RWPE1 (cell line): ENCODE measurements at regions not wholly inside any gene's neighbourhood (a gene's known extent, or its start where the extent isn't known, plus 50 kb on each side); places are given as distances from the start of the nearest gene placed in this dataset.

Experiments
- CTCF ChIA-PET: fragments of 350-600 bp; sonication (Branson Sonifier 250); formaldehyde crosslinking; extraction: SDS; loops from one replicate; lab custom pipeline; 2021; lab: Yijun Ruan, JAX
- POLR2A ChIA-PET: fragments of 400-600 bp; formaldehyde crosslinking; extraction: SDS; loops from one replicate; lab custom pipeline; 2020; ENCODE audit warnings: antibody characterized with exemption; ENCODE audit not compliant: low non-redundant PET; lab: Yijun Ruan, JAX
- DNase-seq: peaks from one replicate; pipeline ENCODE4 v3.0.0; 2012; ENCODE audit warnings: low spot score
- H3K27ac ChIP-seq: fragments of 450-650 bp; 2 replicates; pipeline ENCODE4 v1.5.1; 2017
- CTCF ChIP-seq: fragments of 450-650 bp; conservative IDR thresholded peaks from 2 replicates; pipeline ENCODE4 v1.5.1; 2017; ENCODE audit warnings: low read depth, mild to moderate bottlenecking

GRCh38 chr2:174022431-174022830 is 57.3 kb upstream of the SP3 start:
- TF ChIP-seq CTCF, result no peak
- POLR2A ChIA-PET, result no interaction called here

GRCh38 chr2:174020926-174021662 is 55.9 kb upstream of the SP3 start:
- TF ChIP-seq CTCF, result no peak
- POLR2A ChIA-PET, result no interaction called here
- no peak overlapping the region for H3K27ac ChIP-seq
- no peak for DNase-seq
- CTCF ChIA-PET, result interaction anchor here (1.0 kb wide), 1 partner anchor 17 kb away, joined by 3 read pairs; no protein-coding TSS in a partner anchor

More at GRCh38 chr2:174022431-174022830, 57.3 kb upstream of the SP3 start:
- no peak overlapping the region for H3K27ac ChIP-seq
- CTCF ChIA-PET, result no interaction called here
- DNase-seq, result no peak

- ChIA-PET CTCF (interaction anchor here (1.0 kb wide), 1 partner anchor 15 kb away, joined by 3 read pairs; no protein-coding TSS in a partner anchor), POLR2A (no interaction called here)
- TF ChIP-seq CTCF, result no peak
Observed at GRCh38 chr2:174020026-174020425, 54.9 kb upstream of the SP3 start.

GRCh38 chr2:174016447-174016846 is 51.3 kb upstream of the SP3 start:
- TF ChIP-seq CTCF, result no peak
- POLR2A ChIA-PET, result no interaction called here
- no peak for DNase-seq
- CTCF ChIA-PET, result interaction anchor here (0.6 kb wide), 1 partner anchor 11 kb away, joined by 3 read pairs; no protein-coding TSS in a partner anchor
- no peak overlapping the region for H3K27ac ChIP-seq

More at GRCh38 chr2:174020026-174020425, 54.9 kb upstream of the SP3 start:
- H3K27ac ChIP-seq, result no peak overlapping the region
- DNase-seq, result no peak

GRCh38 chr2:174015428-174015827 is 50.3 kb upstream of the SP3 start:
- POLR2A ChIA-PET, result no interaction called here
- DNase-seq, result no peak
- TF ChIP-seq CTCF, result no peak
- H3K27ac ChIP-seq, result no peak overlapping the region
- CTCF ChIA-PET, result interaction anchor here (0.7 kb wide), 1 partner anchor 116 kb away, joined by 4 read pairs; no protein-coding TSS in a partner anchor
